SK-N-SH (cell line): ENCODE measurements at regions not wholly inside any gene's neighbourhood (a gene's known extent, or its start where the extent isn't known, plus 50 kb on each side); places are given as distances from the start of the nearest gene placed in this dataset.

Source experiments
- CTCF ChIA-PET: fragments of 300-600, 350-600 bp; formaldehyde crosslinking; extraction: SDS; loops from one replicate; lab custom pipeline; 2021; lab: Yijun Ruan, JAX
- POLR2A ChIA-PET: fragments of 350-600 bp; sonication (Branson Sonifier 250); formaldehyde crosslinking; extraction: SDS; loops from one replicate; lab custom pipeline; 2020; ENCODE audit warnings: antibody characterized with exemption, inconsistent platforms; lab: Yijun Ruan, JAX
- DNase-seq: peaks from one replicate; pipeline ENCODE4 v3.0.0; 2012
- H2AFZ ChIP-seq: fragments of 200-600 bp; sonication (generic); 2 replicates; pipeline ENCODE4 v1.8.1; 2016; ENCODE audit warnings: antibody characterized with exemption, mild to moderate bottlenecking, low read depth
- H3F3A ChIP-seq: fragments of 200-600 bp; sonication (generic); replicated peaks from 2 replicates; pipeline ENCODE3; 2016; ENCODE audit warnings: antibody characterized with exemption, mild to moderate bottlenecking; ENCODE audit not compliant: insufficient read depth
- H3K27ac ChIP-seq, 2 experiments: fragments of 200-500 bp in 1 of 2; fragments of 200-600 bp in 1 of 2; sonication (Bioruptor generic) in 1 of 2; sonication (generic), shearing (Covaris generic) in 1 of 2; 2 replicates each; pipeline versions ENCODE4 v1.5.1 to v1.6.1; 2014 to 2016; ENCODE audit warnings: low read depth in 2 of 2, inconsistent platforms in 1 of 2, low read length in 1 of 2, mild to moderate bottlenecking in 1 of 2, mixed read lengths in 1 of 2
- H3K27me3 ChIP-seq: fragments of 200-600 bp; sonication (generic), shearing (Covaris generic); 2 replicates; pipeline ENCODE4 v1.6.1; 2016; ENCODE audit warnings: mixed run types; ENCODE audit not compliant: insufficient read depth
- H3K36me3 ChIP-seq, 2 experiments: fragments of 200-500 bp in 1 of 2; fragments of 200-600 bp in 1 of 2; sonication (Bioruptor generic) in 1 of 2; sonication (generic) in 1 of 2; replicated peaks in 1 of 2; 2 replicates each; pipeline versions ENCODE3 to v1.5.1; 2014 to 2016; ENCODE audit warnings: low read length in 1 of 2, mild to moderate bottlenecking in 1 of 2; ENCODE audit not compliant: insufficient read depth in 2 of 2, control insufficient read depth in 1 of 2
- H3K4me1 ChIP-seq, 2 experiments: fragments of 200-500 bp in 1 of 2; fragments of 200-600 bp in 1 of 2; sonication (Bioruptor generic) in 1 of 2; sonication (generic), shearing (Covaris generic) in 1 of 2; 2 replicates each; pipeline versions ENCODE4 v1.5.1 to v1.6.1; 2014 to 2016; ENCODE audit warnings: low read depth in 1 of 2, low read length in 1 of 2, mixed run types in 1 of 2; ENCODE audit not compliant: insufficient read depth in 2 of 2, control insufficient read depth in 1 of 2
- H3K4me2 ChIP-seq: fragments of 200-600 bp; sonication (generic), shearing (Covaris generic); 2 replicates; pipeline ENCODE4 v1.6.1; 2017; ENCODE audit warnings: mixed run types
- H3K4me3 ChIP-seq, 2 experiments: fragments of 200-500 bp in 1 of 2; fragments of 200-600 bp in 1 of 2; sonication (Bioruptor generic) in 1 of 2; sonication (generic), shearing (Covaris generic) in 1 of 2; 2 replicates each; pipeline versions ENCODE4 v1.5.1 to v1.8.1; 2014 to 2016; ENCODE audit warnings: low read depth in 2 of 2, inconsistent platforms in 1 of 2, low read length in 1 of 2, mild to moderate bottlenecking in 1 of 2, mixed read lengths in 1 of 2, moderate library complexity in 1 of 2
- H3K79me2 ChIP-seq: fragments of 200-600 bp; sonication (generic); 2 replicates; pipeline ENCODE4 v1.8.1; 2017; ENCODE audit warnings: mild to moderate bottlenecking; ENCODE audit not compliant: insufficient read depth
- H3K9ac ChIP-seq: fragments of 200-600 bp; sonication (generic); 2 replicates; pipeline ENCODE4 v1.6.1; 2017; ENCODE audit warnings: mixed run types
- H3K9me2 ChIP-seq: fragments of 200-600 bp; sonication (generic); 2 replicates; pipeline ENCODE4 v1.6.1; 2017; ENCODE audit warnings: mixed run types
- H3K9me3 ChIP-seq: fragments of 200-600 bp; sonication (generic); 2 replicates; pipeline ENCODE4 v1.6.1; 2017; ENCODE audit warnings: mixed run types, mild to moderate bottlenecking, moderate library complexity
- H4K20me1 ChIP-seq: fragments of 200-600 bp; sonication (generic); 2 replicates; pipeline ENCODE4 v1.6.1; 2017; ENCODE audit warnings: mild to moderate bottlenecking, mixed run types; ENCODE audit not compliant: insufficient read depth
- ELF1 ChIP-seq: IDR thresholded peaks from 2 replicates; pipeline ENCODE4 v1.4.0; 2012
- EP300 ChIP-seq, 2 experiments: IDR thresholded peaks; 2 replicates each; pipeline versions ENCODE4 v1.4.0 to v1.6.1; 2012; ENCODE audit warnings: borderline replicate concordance in 1 of 2, low read depth in 1 of 2, low read length in 1 of 2
- FOXJ3 ChIP-seq: sonication (generic); formaldehyde crosslinking; IDR thresholded peaks from 2 replicates; pipeline ENCODE4 v1.5.1; 2020; ENCODE audit warnings: mild to moderate bottlenecking, missing genetic modification reagents
- GABPA ChIP-seq: IDR thresholded peaks from 2 replicates; pipeline ENCODE4 v1.4.0; 2012; ENCODE audit warnings: low read depth, mild to moderate bottlenecking
- GATA2 ChIP-seq: sonication (generic); formaldehyde crosslinking; IDR thresholded peaks from 2 replicates; pipeline ENCODE4 v1.5.0; 2020; ENCODE audit warnings: mild to moderate bottlenecking, missing genetic modification reagents
- NRF1 ChIP-seq: IDR thresholded peaks from 2 replicates; pipeline ENCODE4 v1.6.1; 2012; ENCODE audit warnings: low read depth, mild to moderate bottlenecking, low read length
- POLR2AphosphoS5 ChIP-seq: IDR thresholded peaks from 2 replicates; pipeline ENCODE4 v1.6.1; 2012; ENCODE audit warnings: low read depth, low read length
- RXRA ChIP-seq: IDR thresholded peaks from 2 replicates; pipeline ENCODE4 v1.4.0; 2012; ENCODE audit warnings: low read depth, mild to moderate bottlenecking, borderline replicate concordance
- SIN3A ChIP-seq: IDR thresholded peaks from 2 replicates; pipeline ENCODE4 v1.6.1; 2012; ENCODE audit warnings: low read depth, mild to moderate bottlenecking, low read length, moderate library complexity, borderline replicate concordance
- WGBS: methylation state at CpG from one replicate; pipeline ENCODE4 v1.1.6; 2017; ENCODE audit warnings: low lambda C conversion rate; 5-methylcytosine and 5-hydroxymethylcytosine counted together
- TF ChIP-seq, protein P1 (sequence below): IDR thresholded peaks from 2 replicates; pipeline ENCODE4 v1.4.0; 2012; ENCODE audit warnings: low read depth, borderline replicate concordance
- TF ChIP-seq, protein P2 (sequence below): IDR thresholded peaks from 2 replicates; pipeline ENCODE4 v1.6.1; 2012; ENCODE audit warnings: mild to moderate bottlenecking, low read depth, low read length, moderate library complexity
- TF ChIP-seq, protein P3 (sequence below): fragments of 200-600 bp; sonication (generic); IDR thresholded peaks from 2 replicates; pipeline ENCODE4 v1.6.1; 2017; ENCODE audit warnings: antibody characterized with exemption, mild to moderate bottlenecking, moderate library complexity

DNA sequence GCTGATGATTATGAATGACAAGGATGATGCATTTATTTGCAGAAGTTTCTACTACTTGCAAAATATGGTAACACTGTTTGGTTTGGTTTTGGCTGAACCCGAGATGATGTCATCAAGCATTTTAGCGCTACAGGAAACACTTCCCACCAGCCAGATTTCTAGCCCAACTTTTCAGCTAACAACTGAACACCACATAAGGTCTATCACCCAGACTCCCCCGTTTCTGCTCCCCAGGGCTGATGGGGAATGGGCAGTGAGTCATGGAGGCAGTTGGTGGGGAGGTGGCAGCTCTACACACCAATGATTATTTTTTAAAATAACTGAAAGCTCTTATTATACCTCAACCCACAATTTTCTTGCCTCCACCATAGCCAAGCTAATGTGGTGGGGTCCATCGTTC lies 302.9 kb downstream of the CEMIP2 start:
- CTCF ChIA-PET, result no interaction called here
- no peak overlapping the region for H3K4me3 ChIP-seq
- H3K27ac ChIP-seq, result no peak overlapping the region
- H3K79me2 ChIP-seq, result no peaks in the 10 kb centered on the region
- H3K9ac ChIP-seq, result no peak overlapping the region
- no peaks in the 10 kb centered on the region for H4K20me1 ChIP-seq
- H3K9me3 ChIP-seq, result no peaks in the 10 kb centered on the region
- POLR2A ChIA-PET, result no interaction called here
- no peak overlapping the region for H3K4me2 ChIP-seq
- TF ChIP-seq EP300 (IDR thresholded peaks at IDR 0.05; ENCODE audit: borderline replicate concordance in 1 of 2, low read depth in 1 of 2, low read length in 1 of 2), result no peak
- no peak for TF ChIP-seq RXRA
- no peak for TF ChIP-seq NRF1
- TF ChIP-seq, protein P1, sequence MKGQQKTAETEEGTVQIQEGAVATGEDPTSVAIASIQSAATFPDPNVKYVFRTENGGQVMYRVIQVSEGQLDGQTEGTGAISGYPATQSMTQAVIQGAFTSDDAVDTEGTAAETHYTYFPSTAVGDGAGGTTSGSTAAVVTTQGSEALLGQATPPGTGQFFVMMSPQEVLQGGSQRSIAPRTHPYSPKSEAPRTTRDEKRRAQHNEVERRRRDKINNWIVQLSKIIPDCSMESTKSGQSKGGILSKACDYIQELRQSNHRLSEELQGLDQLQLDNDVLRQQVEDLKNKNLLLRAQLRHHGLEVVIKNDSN, result no peak
- no peak for TF ChIP-seq FOXJ3
- H3K36me3 ChIP-seq, result no peaks in the 10 kb centered on the region
- H3F3A ChIP-seq, result no peaks in the 10 kb centered on the region
- H3K9me2 ChIP-seq, result no peaks in the 10 kb centered on the region
- DNase-seq, result no peak
- H3K4me1 ChIP-seq, result no peaks in the 10 kb centered on the region
- H3K27me3 ChIP-seq, result no peaks in the 10 kb centered on the region
- WGBS, result 0% methylated on average over 4 of the region's 4 CpGs
- H2AFZ ChIP-seq, result no peak overlapping the region

DNA sequence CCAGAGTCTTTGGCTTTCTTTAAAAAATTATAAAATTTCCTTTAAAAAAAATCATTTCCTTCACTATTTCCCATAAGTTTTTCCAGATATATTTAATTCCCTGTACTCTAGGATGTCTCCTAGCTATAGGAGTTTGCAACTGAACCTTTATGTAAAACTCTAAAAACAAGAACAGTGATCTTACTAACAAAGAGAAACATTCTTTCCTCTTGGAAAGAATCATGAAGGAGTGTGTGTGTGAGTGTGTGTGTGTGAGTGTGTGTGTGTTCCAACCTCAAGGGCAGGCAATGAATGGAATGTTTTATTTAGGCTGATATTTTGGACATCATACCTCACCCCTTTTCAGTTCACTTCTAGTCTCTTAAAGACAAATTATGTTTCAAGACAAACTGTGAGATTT lies 309.2 kb downstream of the CEMIP2 start:
- DNase-seq, result no peak
- Histone ChIP-seq H4K20me1 (no peaks in the 10 kb centered on the region), H3K36me3 (no peaks in the 10 kb centered on the region), H3K4me1 (no peaks in the 10 kb centered on the region), H3K4me3 (no peak overlapping the region), H3F3A (no peaks in the 10 kb centered on the region), H3K27me3 (no peaks in the 10 kb centered on the region), H3K9me3 (no peaks in the 10 kb centered on the region), H3K4me2 (no peak overlapping the region), H3K9ac (no peak overlapping the region), H3K27ac (no peak overlapping the region), H2AFZ (no peak overlapping the region), H3K79me2 (no peaks in the 10 kb centered on the region), H3K9me2 (no peaks in the 10 kb centered on the region)
- TF ChIP-seq, protein P2, sequence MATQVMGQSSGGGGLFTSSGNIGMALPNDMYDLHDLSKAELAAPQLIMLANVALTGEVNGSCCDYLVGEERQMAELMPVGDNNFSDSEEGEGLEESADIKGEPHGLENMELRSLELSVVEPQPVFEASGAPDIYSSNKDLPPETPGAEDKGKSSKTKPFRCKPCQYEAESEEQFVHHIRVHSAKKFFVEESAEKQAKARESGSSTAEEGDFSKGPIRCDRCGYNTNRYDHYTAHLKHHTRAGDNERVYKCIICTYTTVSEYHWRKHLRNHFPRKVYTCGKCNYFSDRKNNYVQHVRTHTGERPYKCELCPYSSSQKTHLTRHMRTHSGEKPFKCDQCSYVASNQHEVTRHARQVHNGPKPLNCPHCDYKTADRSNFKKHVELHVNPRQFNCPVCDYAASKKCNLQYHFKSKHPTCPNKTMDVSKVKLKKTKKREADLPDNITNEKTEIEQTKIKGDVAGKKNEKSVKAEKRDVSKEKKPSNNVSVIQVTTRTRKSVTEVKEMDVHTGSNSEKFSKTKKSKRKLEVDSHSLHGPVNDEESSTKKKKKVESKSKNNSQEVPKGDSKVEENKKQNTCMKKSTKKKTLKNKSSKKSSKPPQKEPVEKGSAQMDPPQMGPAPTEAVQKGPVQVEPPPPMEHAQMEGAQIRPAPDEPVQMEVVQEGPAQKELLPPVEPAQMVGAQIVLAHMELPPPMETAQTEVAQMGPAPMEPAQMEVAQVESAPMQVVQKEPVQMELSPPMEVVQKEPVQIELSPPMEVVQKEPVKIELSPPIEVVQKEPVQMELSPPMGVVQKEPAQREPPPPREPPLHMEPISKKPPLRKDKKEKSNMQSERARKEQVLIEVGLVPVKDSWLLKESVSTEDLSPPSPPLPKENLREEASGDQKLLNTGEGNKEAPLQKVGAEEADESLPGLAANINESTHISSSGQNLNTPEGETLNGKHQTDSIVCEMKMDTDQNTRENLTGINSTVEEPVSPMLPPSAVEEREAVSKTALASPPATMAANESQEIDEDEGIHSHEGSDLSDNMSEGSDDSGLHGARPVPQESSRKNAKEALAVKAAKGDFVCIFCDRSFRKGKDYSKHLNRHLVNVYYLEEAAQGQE, result no peak
- TF ChIP-seq ELF1 (no peak), GATA2 (CRISPR knock-in tag) (no peak), FOXJ3 (no peak), GABPA (no peak), SIN3A (no peak), POLR2AphosphoS5 (no peak)
- TF ChIP-seq, protein P3, sequence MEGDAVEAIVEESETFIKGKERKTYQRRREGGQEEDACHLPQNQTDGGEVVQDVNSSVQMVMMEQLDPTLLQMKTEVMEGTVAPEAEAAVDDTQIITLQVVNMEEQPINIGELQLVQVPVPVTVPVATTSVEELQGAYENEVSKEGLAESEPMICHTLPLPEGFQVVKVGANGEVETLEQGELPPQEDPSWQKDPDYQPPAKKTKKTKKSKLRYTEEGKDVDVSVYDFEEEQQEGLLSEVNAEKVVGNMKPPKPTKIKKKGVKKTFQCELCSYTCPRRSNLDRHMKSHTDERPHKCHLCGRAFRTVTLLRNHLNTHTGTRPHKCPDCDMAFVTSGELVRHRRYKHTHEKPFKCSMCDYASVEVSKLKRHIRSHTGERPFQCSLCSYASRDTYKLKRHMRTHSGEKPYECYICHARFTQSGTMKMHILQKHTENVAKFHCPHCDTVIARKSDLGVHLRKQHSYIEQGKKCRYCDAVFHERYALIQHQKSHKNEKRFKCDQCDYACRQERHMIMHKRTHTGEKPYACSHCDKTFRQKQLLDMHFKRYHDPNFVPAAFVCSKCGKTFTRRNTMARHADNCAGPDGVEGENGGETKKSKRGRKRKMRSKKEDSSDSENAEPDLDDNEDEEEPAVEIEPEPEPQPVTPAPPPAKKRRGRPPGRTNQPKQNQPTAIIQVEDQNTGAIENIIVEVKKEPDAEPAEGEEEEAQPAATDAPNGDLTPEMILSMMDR, result no peak
- POLR2A ChIA-PET, result no interaction called here
- CTCF ChIA-PET, result no interaction called here
